GM18870 (cell line): ENCODE measurements at regions not wholly inside any gene's neighbourhood (a gene's known extent, or its start where the extent isn't known, plus 50 kb on each side); places are given as distances from the start of the nearest gene placed in this dataset.
"Not testable (repeated sequence)": the region's sequence is repeated elsewhere in the genome, so short reads cannot be mapped to it uniquely, and the experiment has no call there.

Experiments
- ATAC-seq: cut with Tn5 transposase; IDR thresholded peaks from one replicate; pipeline ENCODE4 v1.9.1; 2021; ENCODE audit warnings: moderate library complexity; ENCODE audit not compliant: unreplicated experiment

DNA sequence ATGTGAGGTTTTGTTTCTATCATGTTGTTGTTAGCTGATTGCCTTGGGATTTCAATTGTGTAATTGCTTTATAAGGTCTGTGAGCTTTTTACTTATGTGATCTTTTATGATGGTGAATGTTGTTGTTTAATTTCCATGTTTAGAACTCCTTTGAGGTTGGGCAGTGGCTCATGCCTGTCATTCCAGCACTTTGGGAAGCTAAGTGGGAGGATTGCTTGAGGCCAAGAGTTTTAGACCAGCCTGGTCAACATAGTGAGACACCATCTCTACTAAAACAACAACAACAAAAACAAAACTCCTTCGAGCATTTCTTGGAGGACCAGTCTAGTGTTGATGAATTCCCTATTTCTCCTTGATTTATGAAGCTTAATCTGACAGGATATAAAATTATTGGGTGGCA lies 102.1 kb upstream of the PMCH start:
- no peak for ATAC-seq

DNA sequence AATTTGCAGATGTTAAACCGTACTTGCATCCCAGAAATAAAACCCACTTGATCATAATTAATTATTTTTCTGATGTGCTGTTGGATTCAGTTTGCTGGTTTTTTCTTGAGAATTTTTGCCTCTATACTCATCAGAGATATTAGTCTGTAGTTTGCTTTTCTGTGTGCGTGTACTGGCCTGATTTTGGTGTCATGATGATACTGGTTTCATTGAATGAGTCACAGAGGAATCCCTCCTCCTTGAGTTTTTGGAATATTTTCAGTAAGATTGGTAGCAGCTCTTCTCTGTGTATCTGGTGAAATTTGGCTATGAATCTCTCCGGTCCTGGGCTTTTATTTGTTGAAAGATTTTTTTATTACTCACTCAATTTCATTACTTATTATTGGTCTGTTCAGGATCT lies 100.4 kb upstream of the PMCH start:
- no peak for ATAC-seq

DNA sequence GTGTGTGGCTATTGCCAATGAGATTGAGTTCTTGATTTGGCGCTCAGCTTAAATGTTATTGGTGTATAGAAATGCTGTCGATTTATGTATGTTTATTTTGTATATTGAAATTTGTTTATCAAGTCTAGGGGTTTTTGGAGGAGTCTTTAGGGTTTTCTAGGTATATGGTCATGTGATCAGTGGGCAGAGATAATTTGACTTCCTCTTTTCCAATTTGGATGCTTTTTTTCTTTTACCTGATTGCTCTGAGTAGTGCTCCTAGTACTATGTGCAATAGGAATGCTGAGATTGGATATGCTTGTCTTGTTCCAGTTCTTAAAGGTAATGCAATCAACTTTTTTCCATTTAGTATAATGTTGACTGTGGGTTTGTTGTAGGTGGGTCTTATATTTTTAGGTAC lies 99.8 kb upstream of the PMCH start:
- ATAC-seq: no peak

GRCh38 chr12:102294568-102294967 lies 96.9 kb upstream of the PMCH start:
- no peak for ATAC-seq

DNA sequence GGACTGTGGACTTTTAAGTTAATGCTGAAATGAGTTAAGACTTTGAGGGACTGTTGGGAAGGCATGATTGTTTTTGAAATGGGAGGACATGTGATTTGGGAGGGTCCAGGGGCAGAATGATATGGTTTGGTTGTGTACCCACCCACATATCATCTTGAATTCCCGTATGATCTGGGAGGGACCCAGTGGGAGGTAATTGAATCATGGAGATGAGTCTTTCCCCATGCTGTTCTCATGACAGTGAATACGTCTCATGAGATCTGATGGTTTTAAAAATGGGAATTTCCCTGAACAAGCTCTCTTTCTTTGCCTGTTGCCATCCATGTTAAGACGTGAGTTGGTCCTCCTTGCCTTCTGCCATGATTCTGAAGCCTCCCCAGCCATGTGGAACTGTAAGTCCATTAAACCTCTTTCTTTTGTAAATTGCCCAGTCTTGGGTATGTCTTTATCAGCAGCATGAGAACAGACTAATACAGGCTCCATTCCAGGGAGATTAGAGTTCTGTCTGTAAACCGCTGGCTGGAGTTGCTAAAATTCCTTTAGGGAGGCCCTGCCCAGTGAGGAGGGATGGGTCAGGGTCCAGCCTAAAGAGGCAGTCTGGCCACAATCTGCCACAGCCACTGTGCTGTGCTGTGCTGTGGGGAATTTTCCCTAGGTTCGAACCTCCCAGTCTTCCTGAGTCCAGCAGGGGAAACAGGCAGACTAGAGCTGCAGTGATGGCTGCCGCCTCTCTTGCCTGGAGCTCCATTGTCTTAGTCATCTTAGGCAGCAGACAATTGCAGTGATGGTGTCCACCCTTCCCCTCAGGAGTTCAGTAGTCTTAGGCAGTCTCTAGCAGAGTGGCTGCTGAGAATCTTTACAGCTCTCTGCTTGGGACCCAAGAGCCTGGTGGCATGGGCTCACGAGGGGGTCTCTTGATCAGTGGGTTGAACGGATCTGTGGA lies 94.1 kb upstream of the PMCH start:
- not testable (repeated sequence) for ATAC-seq

- not testable (repeated sequence) for ATAC-seq
Measured at GRCh38 chr12:102289702-102290101, 92.1 kb upstream of the PMCH start.

DNA sequence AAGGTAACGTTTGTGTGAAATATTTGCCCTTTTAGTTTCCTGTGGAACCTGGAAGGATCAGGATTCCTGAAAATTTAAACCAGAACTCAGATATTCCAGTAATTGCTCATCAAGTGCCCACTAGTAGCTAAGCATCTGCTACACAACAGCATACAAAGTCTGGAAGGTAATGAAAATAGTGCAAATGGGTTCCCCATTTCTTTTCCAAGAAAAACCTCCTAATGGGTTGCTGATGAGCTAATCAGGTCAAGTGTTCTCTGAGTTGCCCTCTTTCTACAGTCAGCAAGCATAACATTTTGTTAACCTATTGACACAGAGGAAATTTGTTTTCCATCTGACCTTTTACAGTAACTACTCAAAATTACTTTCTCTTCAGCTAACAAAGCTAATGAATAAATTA lies 83.6 kb upstream of the PMCH start:
- ATAC-seq: no peak

DNA sequence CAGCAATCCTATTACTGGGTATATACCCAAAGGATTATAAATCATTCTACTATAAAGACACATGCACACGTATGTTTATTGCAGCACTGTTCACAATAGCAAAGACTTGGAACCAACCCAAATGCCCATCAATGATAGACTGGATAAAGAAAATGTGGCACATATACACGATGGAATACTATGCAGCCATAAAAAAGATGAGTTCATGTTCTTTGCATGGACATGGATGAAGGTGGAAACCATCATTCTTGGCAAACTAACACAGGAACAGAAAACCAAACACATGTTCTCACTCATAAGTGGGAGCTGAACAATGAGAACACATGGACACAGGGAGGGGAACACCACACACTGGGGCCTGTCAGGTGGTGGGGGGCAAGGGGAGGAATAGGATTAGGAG lies 58.1 kb upstream of the PMCH start:
- not testable (repeated sequence) for ATAC-seq

DNA sequence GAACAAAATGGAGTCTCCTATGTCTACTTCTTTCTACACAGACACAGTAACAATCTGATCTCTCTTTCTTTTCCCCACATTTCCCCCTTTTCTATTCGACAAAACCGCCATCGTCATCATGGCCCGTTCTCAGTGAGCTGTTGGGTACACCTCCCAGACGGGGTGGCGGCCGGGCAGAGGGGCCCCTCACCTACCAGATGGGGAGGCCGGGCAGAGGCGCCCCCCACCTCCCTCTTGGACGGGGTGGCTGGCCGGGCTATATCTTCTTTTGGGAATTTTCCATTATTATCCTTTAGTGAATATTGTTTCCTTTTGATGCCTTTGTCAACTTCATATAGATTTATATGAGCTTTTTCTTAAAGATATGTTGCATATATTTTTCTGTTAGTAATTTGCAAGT lies 53.4 kb upstream of the PMCH start:
- ATAC-seq: not testable (repeated sequence)

DNA sequence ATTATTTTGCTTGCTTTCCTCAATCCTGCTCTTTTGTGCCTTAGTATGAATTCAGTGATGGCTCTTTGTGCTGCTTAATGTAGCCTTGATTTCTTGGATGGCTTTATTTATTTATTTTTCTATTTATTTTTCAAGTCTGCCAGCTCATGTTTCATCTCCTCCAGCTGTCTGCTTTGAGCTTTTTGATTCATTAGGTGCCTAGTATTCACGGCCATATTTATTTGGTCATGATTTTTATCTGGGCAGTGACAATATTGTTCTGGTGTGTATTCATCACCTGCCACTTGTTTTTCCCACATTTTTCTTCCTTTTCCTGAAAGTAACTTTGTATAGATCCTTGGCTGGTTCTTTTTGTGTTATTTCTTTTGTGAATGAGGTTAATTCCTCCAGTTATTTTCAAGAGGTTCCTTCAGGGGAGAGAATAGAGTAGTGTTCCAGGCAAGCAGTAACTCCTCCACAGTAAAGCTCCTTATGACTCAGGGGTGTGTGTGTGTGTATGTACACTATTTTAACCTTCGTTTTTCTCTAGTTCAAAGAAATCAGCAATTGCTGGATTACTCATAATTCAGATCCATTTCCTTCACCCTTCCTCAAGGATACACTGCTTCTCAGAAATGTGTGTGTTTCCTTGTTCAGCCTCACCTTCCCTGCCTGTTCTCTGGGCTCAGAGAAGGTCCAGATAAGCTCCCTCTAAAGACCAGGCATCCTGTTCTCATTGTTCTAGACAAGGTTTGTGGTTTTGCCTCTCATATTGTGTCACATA lies 51.6 kb upstream of the PMCH start:
- ATAC-seq: no peak
